Mesothelial cell of epicardium (in vitro differentiated cells): ENCODE measurements at regions not wholly inside any gene's neighbourhood (a gene's known extent, or its start where the extent isn't known, plus 50 kb on each side); places are given as distances from the start of the nearest gene placed in this dataset.

ENCODE experiments used
- DNase-seq, 2 experiments: peaks; one replicate each; pipeline ENCODE4 v3.0.0; 2021; ENCODE audit warnings: low spot score in 2 of 2; ENCODE audit not compliant: unreplicated experiment in 2 of 2
- H3K27ac Mint-ChIP-seq: 2 replicates; pipeline ENCODE4 v1.8.0; 2021; ENCODE audit warnings: mixed read lengths
- H3K27me3 Mint-ChIP-seq: 2 replicates; pipeline ENCODE4 v1.8.0; 2021; ENCODE audit warnings: low read depth, mixed read lengths
- H3K36me3 Mint-ChIP-seq: 2 replicates; pipeline ENCODE4 v1.8.0; 2021; ENCODE audit warnings: mixed read lengths
- H3K4me1 Mint-ChIP-seq: 2 replicates; pipeline ENCODE4 v1.8.0; 2021; ENCODE audit warnings: mixed read lengths
- H3K4me3 Mint-ChIP-seq: 2 replicates; pipeline ENCODE4 v1.8.0; 2021; ENCODE audit warnings: mild to moderate bottlenecking, moderate library complexity, mixed read lengths
- H3K9me3 Mint-ChIP-seq: 2 replicates; pipeline ENCODE4 v1.8.0; 2021; ENCODE audit warnings: mixed read lengths
- CTCF ChIP-seq: fragments of 200-600 bp; sonication (generic); IDR thresholded peaks from one replicate; pipeline ENCODE4 v1.5.0; 2021; ENCODE audit warnings: antibody characterized with exemption; ENCODE audit not compliant: unreplicated experiment

GRCh38 chr21:35337573-35337972 is 288.5 kb upstream of the RUNX1 start:
- no peak overlapping the region for H3K27ac Mint-ChIP-seq
- H3K27me3 Mint-ChIP-seq, result no peaks in the 10 kb centered on the region
- no peak overlapping the region for H3K4me3 Mint-ChIP-seq
- DNase-seq, result no peak
- no peaks in the 10 kb centered on the region for H3K36me3 Mint-ChIP-seq
- H3K9me3 Mint-ChIP-seq, result peaks cover 15% of the 10 kb centered on the region
- no peak for TF ChIP-seq CTCF
- H3K4me1 Mint-ChIP-seq, result peaks cover 2% of the 10 kb centered on the region

GRCh38 chr21:35336534-35336933 is 287.4 kb upstream of the RUNX1 start:
- Mint-ChIP-seq H3K27me3 (no peaks in the 10 kb centered on the region), H3K27ac (no peak overlapping the region), H3K4me3 (no peak overlapping the region), H3K4me1 (no peaks in the 10 kb centered on the region), H3K36me3 (no peaks in the 10 kb centered on the region), H3K9me3 (peaks cover 15% of the 10 kb centered on the region)
- no peak for TF ChIP-seq CTCF
- no peak for DNase-seq

- Mint-ChIP-seq H3K27me3 (no peaks in the 10 kb centered on the region), H3K4me3 (no peak overlapping the region), H3K36me3 (no peaks in the 10 kb centered on the region), H3K4me1 (no peaks in the 10 kb centered on the region), H3K27ac (no peak overlapping the region), H3K9me3 (peaks cover 15% of the 10 kb centered on the region)
- no peak for DNase-seq
- no peak for TF ChIP-seq CTCF
These were observed 286.9 kb upstream of the RUNX1 start for GRCh38 chr21:35335951-35336446.

- no peak overlapping the region for H3K4me3 Mint-ChIP-seq
- DNase-seq, result no peak
- TF ChIP-seq CTCF, result no peak
These were observed 284.9 kb upstream of the RUNX1 start for GRCh38 chr21:35333831-35334618.

GRCh38 chr21:35332841-35333426 is 283.8 kb upstream of the RUNX1 start:
- Mint-ChIP-seq H3K36me3 (no peaks in the 10 kb centered on the region), H3K27ac (no peak overlapping the region), H3K9me3 (peaks cover 6% of the 10 kb centered on the region), H3K27me3 (no peaks in the 10 kb centered on the region), H3K4me1 (no peaks in the 10 kb centered on the region), H3K4me3 (no peak overlapping the region)
- no peak for TF ChIP-seq CTCF
- no peak for DNase-seq

More at GRCh38 chr21:35333831-35334618, 284.9 kb upstream of the RUNX1 start:
- Mint-ChIP-seq H3K9me3 (peaks cover 12% of the 10 kb centered on the region), H3K4me1 (no peaks in the 10 kb centered on the region), H3K27ac (no peak overlapping the region), H3K36me3 (no peaks in the 10 kb centered on the region), H3K27me3 (no peaks in the 10 kb centered on the region)
